Colon (tissue), 2 donors: ENCODE measurements at regions not wholly inside any gene's neighbourhood (a gene's known extent, or its start where the extent isn't known, plus 50 kb on each side); places are given as distances from the start of the nearest gene placed in this dataset.

Experiments used
- FAIRE-seq: peaks from 2 replicates; lab custom pipeline; 2012; peaks lifted over from hg19 to GRCh38; lab: Jason Lieb, UNC
- donor health status: control.
- donor health status: control.

DNA sequence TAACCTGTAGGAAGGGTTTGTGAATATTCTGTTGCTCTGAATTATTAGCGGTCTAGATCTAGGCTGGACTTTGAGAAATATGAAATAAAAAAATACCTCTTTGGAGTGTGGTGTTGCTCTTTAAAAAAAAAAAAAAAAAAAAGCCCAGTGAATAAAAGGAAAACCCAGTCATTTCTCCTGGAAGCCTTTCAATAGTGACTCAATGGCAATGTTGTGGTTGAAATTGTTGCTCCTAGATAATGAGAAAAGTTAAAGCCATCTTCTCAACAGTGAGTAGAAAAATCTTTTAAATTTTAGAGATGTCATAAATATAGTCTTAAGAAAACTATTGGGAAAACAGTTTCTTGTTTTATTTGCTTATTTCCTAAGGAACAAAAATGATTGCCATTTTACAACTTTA is 135.3 kb downstream of the RFC3 start:
- no peak for FAIRE-seq

DNA sequence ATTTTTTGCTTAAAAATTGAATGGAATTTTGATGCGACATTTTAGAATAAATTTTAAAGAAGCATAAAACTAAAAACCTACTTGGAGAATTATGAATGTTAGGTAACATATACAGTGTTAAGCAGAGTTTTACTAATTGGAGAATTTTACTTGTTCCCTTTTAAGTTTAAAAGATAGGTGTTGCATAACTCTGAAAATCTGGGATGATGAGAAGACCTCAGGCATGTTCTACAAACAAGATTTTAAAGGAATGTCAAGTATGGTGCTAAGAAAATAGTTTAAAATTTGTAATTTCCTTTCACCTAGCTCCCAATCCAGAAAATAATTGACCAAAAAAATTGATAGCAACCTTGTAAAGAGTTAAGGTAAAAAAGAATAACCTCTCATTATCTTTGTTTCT is 135.8 kb downstream of the RFC3 start:
- FAIRE-seq: no peak

- no peak for FAIRE-seq
Measured at GRCh38 chr13:33956346-33956745, 138.4 kb downstream of the RFC3 start.

GRCh38 chr13:33957497-33957905 is 139.6 kb downstream of the RFC3 start:
- FAIRE-seq: no peak

DNA sequence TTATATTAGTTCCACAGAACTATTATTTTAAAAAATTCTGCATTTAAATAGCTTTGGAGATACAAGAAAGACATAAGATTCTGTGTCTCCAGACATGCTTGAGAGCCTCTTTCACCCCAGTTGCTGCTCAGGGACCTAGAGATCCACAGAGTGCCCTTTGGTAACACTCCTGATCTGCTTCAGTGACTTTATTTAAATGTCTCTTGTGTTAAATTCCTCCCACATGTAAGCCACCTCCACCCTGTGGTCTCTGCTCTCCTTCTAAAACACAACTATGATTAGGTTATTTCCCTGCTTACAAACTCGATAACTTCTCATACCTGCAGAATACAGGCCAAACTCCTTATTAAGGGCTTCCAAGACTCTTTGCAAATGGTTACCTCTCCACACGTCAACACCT is 141.0 kb downstream of the RFC3 start:
- no peak for FAIRE-seq

- FAIRE-seq: no peak
Measured at GRCh38 chr13:33963134-33963533, 145.2 kb downstream of the RFC3 start.

GRCh38 chr13:33963895-33964294 is 145.9 kb downstream of the RFC3 start:
- FAIRE-seq: no peak

- FAIRE-seq: no peak
Measured at GRCh38 chr13:33968520-33969507, 150.9 kb downstream of the RFC3 start.

- peak; percentile 47 for FAIRE-seq
Measured at GRCh38 chr13:33970746-33971561, 153.0 kb downstream of the RFC3 start.

GRCh38 chr13:33971562-33971819 is 153.5 kb downstream of the RFC3 start:
- FAIRE-seq: no peak

DNA sequence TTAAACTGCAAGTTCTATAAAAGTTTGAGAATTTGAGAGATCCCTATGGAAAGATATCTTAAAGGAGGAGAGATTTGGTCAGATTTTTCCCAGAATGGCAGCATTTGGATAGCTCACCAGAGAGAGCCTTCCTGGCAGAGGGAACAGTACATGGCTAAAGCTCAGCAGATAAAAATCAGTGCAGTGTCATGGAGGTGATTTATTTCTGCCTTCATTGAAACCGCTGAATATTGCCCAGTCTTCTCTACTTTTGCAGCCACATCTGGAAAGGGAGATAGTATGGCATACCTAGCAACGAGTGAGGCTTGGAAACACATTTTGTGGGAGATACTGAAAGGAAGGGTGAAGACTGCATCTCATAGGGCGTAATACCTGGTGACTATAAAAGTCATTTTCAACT is 155.2 kb downstream of the RFC3 start:
- no peak for FAIRE-seq

- FAIRE-seq: no peak
Measured at GRCh38 chr13:33976965-33977364, 159.0 kb downstream of the RFC3 start.

- no peak for FAIRE-seq
Measured at GRCh38 chr13:33978653-33979052, 160.7 kb downstream of the RFC3 start.

- FAIRE-seq: no peak
Measured at GRCh38 chr13:33992881-33993336, 175.0 kb downstream of the RFC3 start.

GRCh38 chr13:33994198-33994597 is 176.2 kb downstream of the RFC3 start:
- FAIRE-seq: no peak

DNA sequence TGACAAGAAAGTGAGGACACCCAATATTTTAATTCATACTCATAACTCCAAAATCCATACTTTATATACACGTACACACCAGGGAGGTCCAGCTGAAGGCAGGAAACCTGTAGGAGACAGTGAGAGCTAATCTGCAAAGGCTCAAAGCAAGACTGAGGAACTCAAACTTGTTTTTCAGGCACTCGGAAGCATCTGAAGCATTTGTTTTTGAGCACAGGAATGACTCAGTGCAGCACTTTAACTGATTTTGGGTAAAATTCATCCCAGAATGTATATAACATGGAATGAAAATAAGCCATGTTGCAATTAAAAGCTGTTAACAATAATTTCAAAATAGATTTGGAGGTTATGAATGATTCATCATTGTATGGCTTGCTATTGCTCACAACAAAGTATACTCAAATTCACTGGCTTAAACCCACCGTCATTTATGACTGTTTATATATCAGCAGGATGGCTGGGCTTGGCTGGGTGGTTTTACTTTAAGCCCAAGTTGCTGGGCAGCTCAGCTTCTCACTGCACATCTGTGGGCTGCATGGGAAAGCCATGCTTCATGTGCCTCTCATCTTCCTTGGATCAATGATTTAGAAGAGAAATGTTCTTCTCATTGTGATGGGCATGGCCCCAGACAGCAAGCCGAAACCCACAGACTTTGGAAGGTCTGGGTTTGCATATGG is 177.0 kb downstream of the RFC3 start:
- FAIRE-seq: no peak

DNA sequence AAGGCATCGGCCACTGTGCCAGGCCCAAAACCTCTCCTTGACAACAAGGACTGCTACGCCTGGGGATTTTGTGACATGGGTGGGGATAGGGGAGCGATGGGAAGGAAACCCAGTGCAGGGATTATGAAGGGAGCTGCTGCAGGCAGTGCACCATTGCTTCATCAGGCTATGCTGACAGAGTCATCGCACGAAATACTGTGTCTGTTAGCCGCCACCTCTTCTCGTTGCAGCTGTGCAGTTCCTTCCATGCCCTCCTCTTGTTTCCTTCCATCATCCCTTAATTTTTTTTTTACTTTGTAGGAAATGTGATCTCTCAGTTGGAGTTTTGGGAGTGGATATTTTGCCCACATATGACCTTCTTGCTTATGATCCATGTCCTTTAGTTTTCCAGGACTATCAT is 178.7 kb downstream of the RFC3 start:
- FAIRE-seq: no peak

GRCh38 chr13:33997574-33997973 is 179.6 kb downstream of the RFC3 start:
- no peak for FAIRE-seq

DNA sequence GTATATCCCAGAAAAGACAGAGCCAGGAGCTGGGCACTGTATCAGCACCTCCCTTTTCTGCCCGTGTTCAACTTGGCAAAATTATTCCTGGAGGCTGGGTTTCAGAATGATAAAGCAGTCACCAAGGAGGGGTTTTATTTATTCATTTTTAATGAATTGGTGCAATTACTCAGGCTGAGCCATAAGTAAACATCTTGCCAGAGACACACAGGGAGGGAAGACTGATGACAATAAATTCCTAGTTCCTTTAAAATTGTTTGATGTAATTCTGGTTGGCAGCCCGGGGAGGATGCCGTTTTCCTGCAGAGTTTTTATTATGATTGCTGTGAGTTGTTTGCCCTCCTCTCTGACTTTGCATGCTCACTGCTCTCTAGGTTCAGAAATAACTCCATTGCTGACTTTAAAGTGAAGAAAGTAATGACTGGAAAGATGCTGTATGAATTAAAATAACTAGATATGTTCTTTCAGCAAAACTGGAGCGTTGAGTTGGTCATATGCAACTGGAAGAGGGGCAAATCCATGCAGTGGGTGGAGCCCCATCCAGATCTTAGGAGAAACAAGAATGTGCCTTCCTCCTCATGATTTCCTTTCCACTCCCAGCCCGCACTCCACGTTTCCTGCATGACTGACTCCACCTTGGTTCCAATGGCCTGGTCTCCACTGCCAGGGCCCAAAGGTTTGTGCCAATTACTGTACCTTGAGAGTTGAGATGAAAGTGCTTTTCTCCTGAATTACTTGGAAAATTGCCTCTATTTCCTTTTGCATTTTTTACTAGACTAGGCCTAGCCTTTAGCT is 182.1 kb downstream of the RFC3 start:
- FAIRE-seq: no peak

GRCh38 chr13:34000955-34001354 is 183.0 kb downstream of the RFC3 start:
- no peak for FAIRE-seq

GRCh38 chr13:34001389-34001788 is 183.4 kb downstream of the RFC3 start:
- FAIRE-seq: no peak

- no peak for FAIRE-seq
Measured at GRCh38 chr13:34002141-34002540, 184.2 kb downstream of the RFC3 start.
